Neural progenitor cell (in vitro differentiated cells): ENCODE measurements at regions not wholly inside any gene's neighbourhood (a gene's known extent, or its start where the extent isn't known, plus 50 kb on each side); places are given as distances from the start of the nearest gene placed in this dataset.
"Not testable (repeated sequence)": the region's sequence is repeated elsewhere in the genome, so short reads cannot be mapped to it uniquely, and the experiment has no call there.

ENCODE experiments used
- EZH2 ChIP-seq: fragments of 200-600 bp; sonication (generic); IDR thresholded peaks from 2 replicates; pipeline ENCODE4 v1.6.1; 2017; ENCODE audit warnings: antibody characterized with exemption, mild to moderate bottlenecking, moderate library complexity
- EZH2phosphoT487 ChIP-seq: fragments of 200-600 bp; sonication (generic); IDR thresholded peaks from 2 replicates; pipeline ENCODE4 v1.6.1; 2017; ENCODE audit warnings: antibody characterized with exemption
- TF ChIP-seq, protein P1 (sequence below): fragments of 200-600 bp; sonication (generic); IDR thresholded peaks from 2 replicates; pipeline ENCODE4 v1.5.1; 2017; ENCODE audit warnings: antibody characterized with exemption, mild to moderate bottlenecking

DNA sequence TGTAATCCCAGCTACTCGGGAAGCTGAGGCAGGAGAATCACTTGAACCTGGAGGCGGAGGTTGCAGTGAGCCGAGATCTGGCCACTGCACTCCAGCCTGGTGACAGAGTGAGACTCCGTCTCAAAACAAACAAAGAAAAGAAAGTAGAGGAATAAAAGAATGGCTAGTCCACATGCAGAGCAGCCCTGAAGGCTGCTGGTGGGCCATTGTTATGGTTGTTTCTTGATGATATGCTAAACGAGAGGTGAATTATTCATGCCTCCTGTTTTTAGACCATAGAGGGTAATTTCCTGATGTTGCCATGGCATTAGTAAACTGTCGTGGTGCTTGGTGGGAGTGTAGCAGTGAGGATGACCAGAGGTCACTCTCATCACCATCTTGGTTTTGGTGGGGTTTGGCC, 53.3 kb upstream of the DHRSX start:
- TF ChIP-seq, protein P1, sequence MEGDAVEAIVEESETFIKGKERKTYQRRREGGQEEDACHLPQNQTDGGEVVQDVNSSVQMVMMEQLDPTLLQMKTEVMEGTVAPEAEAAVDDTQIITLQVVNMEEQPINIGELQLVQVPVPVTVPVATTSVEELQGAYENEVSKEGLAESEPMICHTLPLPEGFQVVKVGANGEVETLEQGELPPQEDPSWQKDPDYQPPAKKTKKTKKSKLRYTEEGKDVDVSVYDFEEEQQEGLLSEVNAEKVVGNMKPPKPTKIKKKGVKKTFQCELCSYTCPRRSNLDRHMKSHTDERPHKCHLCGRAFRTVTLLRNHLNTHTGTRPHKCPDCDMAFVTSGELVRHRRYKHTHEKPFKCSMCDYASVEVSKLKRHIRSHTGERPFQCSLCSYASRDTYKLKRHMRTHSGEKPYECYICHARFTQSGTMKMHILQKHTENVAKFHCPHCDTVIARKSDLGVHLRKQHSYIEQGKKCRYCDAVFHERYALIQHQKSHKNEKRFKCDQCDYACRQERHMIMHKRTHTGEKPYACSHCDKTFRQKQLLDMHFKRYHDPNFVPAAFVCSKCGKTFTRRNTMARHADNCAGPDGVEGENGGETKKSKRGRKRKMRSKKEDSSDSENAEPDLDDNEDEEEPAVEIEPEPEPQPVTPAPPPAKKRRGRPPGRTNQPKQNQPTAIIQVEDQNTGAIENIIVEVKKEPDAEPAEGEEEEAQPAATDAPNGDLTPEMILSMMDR: not testable (repeated sequence)
- not testable (repeated sequence) for TF ChIP-seq EZH2, EZH2phosphoT487
